Bronchial epithelial cell (primary cell): ENCODE measurements at regions not wholly inside any gene's neighbourhood (a gene's known extent, or its start where the extent isn't known, plus 50 kb on each side); places are given as distances from the start of the nearest gene placed in this dataset.

Source experiments
- DNase-seq: peaks from one replicate; pipeline ENCODE4 v3.0.0-alpha.2; 2010; ENCODE audit warnings: low read depth
- FAIRE-seq: peaks from 2 replicates; lab custom pipeline; 2011; peaks lifted over from hg19 to GRCh38; lab: Jason Lieb, UNC
- H3K27me3 ChIP-seq: 2 replicates; pipeline ENCODE4 v1.5.1; 2011; ENCODE audit warnings: low read length; ENCODE audit not compliant: control insufficient read depth, insufficient read depth
- H3K36me3 ChIP-seq: 2 replicates; pipeline ENCODE4 v1.5.1; 2011; ENCODE audit warnings: low read length; ENCODE audit not compliant: control insufficient read depth, insufficient read depth
- H3K4me3 ChIP-seq: 2 replicates; pipeline ENCODE4 v1.5.1; 2011; ENCODE audit warnings: mild to moderate bottlenecking, low read depth, low read length, control low read depth
- CTCF ChIP-seq: IDR thresholded peaks from 2 replicates; pipeline ENCODE4 v1.5.1; 2011; ENCODE audit warnings: mild to moderate bottlenecking, moderate library complexity, low read length, control low read depth, inconsistent platforms; ENCODE audit not compliant: insufficient read depth, severe bottlenecking

- no peaks in the 10 kb centered on the region for H3K27me3 ChIP-seq
- DNase-seq, result no peak
- FAIRE-seq, result no peak
- TF ChIP-seq CTCF, result no peak
- no peak overlapping the region for H3K4me3 ChIP-seq
- H3K36me3 ChIP-seq, result no peaks in the 10 kb centered on the region
Observed at GRCh38 chr7:35342786-35343185, 88.9 kb upstream of the TBX20 start.

GRCh38 chr7:35339811-35340210 is 85.9 kb upstream of the TBX20 start:
- H3K27me3 ChIP-seq, result no peaks in the 10 kb centered on the region
- H3K36me3 ChIP-seq, result no peaks in the 10 kb centered on the region
- TF ChIP-seq CTCF, result no peak
- FAIRE-seq, result no peak
- DNase-seq, result no peak
- no peak overlapping the region for H3K4me3 ChIP-seq

- no peaks in the 10 kb centered on the region for H3K27me3 ChIP-seq
- no peak overlapping the region for H3K4me3 ChIP-seq
- FAIRE-seq (no peak), DNase-seq (no peak)
- no peak for TF ChIP-seq CTCF
- no peaks in the 10 kb centered on the region for H3K36me3 ChIP-seq
Observed at GRCh38 chr7:35336444-35336843, 82.5 kb upstream of the TBX20 start.

GRCh38 chr7:35334506-35334905 is 80.6 kb upstream of the TBX20 start:
- no peak for TF ChIP-seq CTCF
- Histone ChIP-seq H3K4me3 (no peak overlapping the region), H3K36me3 (no peaks in the 10 kb centered on the region), H3K27me3 (no peaks in the 10 kb centered on the region)
- peak; percentile 42 for DNase-seq
- no peak for FAIRE-seq

- no peaks in the 10 kb centered on the region for H3K36me3 ChIP-seq
- H3K27me3 ChIP-seq, result no peaks in the 10 kb centered on the region
- no peak for TF ChIP-seq CTCF
- peak; percentile 12 for DNase-seq
- H3K4me3 ChIP-seq, result no peak overlapping the region
- FAIRE-seq, result no peak
Observed at GRCh38 chr7:35333265-35333664, 79.4 kb upstream of the TBX20 start.
